Tongue (tissue), 1 donor: ENCODE measurements at regions not wholly inside any gene's neighbourhood (a gene's known extent, or its start where the extent isn't known, plus 50 kb on each side); places are given as distances from the start of the nearest gene placed in this dataset.

Experiments used
- DNase-seq: peaks from one replicate; pipeline ENCODE4 v3.0.0-alpha.2; 2015

- DNase-seq, result no peak
Observed at GRCh38 chr20:62545901-62546525, 70.2 kb upstream of the GATA5 start.

- DNase-seq, result no peak
Observed at GRCh38 chr20:62546606-62547005, 70.8 kb upstream of the GATA5 start.

GRCh38 chr20:62547364-62547763 is 71.6 kb upstream of the GATA5 start:
- DNase-seq, result no peak

GRCh38 chr20:62548471-62548870 is 72.7 kb upstream of the GATA5 start:
- no peak for DNase-seq

- DNase-seq, result peak; percentile 3
Observed at GRCh38 chr20:62549029-62549428, 73.2 kb upstream of the GATA5 start.

GRCh38 chr20:62549499-62550086 is 73.8 kb upstream of the GATA5 start:
- peak; percentile 26 for DNase-seq

- DNase-seq, result peak; percentile 86
Observed at GRCh38 chr20:62550087-62550632, 74.4 kb upstream of the GATA5 start.

GRCh38 chr20:62551407-62552323 is 75.9 kb upstream of the GATA5 start:
- DNase-seq, result peak; percentile 28

GRCh38 chr20:62552613-62553012 is 76.8 kb upstream of the GATA5 start:
- peak; percentile 9 for DNase-seq

- peak; percentile 7 for DNase-seq
Observed at GRCh38 chr20:62553136-62553837, 77.5 kb upstream of the GATA5 start.

GRCh38 chr20:62553838-62554161 is 78.0 kb upstream of the GATA5 start:
- peak; percentile 15 for DNase-seq

GRCh38 chr20:62554214-62554897 is 78.6 kb upstream of the GATA5 start:
- peak; percentile 34 for DNase-seq

- DNase-seq, result peak; percentile 19
Observed at GRCh38 chr20:62554898-62555641, 79.3 kb upstream of the GATA5 start.

- peak; percentile 31 for DNase-seq
Observed at GRCh38 chr20:62555642-62556420, 80.0 kb upstream of the GATA5 start.

- DNase-seq, result no peak
Observed at GRCh38 chr20:62557462-62557861, 81.7 kb upstream of the GATA5 start.

GRCh38 chr20:62557999-62558408 is 82.2 kb upstream of the GATA5 start:
- no peak for DNase-seq

- peak; percentile 96 for DNase-seq
Observed at GRCh38 chr20:62558779-62559178, 83.0 kb upstream of the GATA5 start.

- DNase-seq, result no peak
Observed at GRCh38 chr20:62560162-62560561, 82.1 kb upstream of the SLCO4A1 start.

- DNase-seq, result no peak
Observed at GRCh38 chr20:62561182-62561581, 81.1 kb upstream of the SLCO4A1 start.

GRCh38 chr20:62561948-62562347 is 80.4 kb upstream of the SLCO4A1 start:
- DNase-seq, result no peak
